Neural cell (in vitro differentiated cells): ENCODE measurements at regions not wholly inside any gene's neighbourhood (a gene's known extent, or its start where the extent isn't known, plus 50 kb on each side); places are given as distances from the start of the nearest gene placed in this dataset.

ENCODE experiments used
- EP300 ChIP-seq: fragments of 450-650 bp; conservative IDR thresholded peaks from 2 replicates; pipeline ENCODE4 v1.6.1; 2014; ENCODE audit warnings: antibody characterized with exemption, mild to moderate bottlenecking, moderate library complexity; ENCODE audit not compliant: poor library complexity, severe bottlenecking
- EZH2 ChIP-seq: fragments of 200-600, 300-800 bp; shearing (Covaris generic), sonication (generic); IDR thresholded peaks from 2 replicates; pipeline ENCODE4 v1.6.1; 2014; ENCODE audit warnings: antibody characterized with exemption, low read length, borderline replicate concordance, mild to moderate bottlenecking; ENCODE audit not compliant: insufficient read depth, poor library complexity, severe bottlenecking
- POLR2AphosphoS5 ChIP-seq: IDR thresholded peaks from 2 replicates; pipeline ENCODE4 v1.6.1; 2012
- REST ChIP-seq: IDR thresholded peaks from 2 replicates; pipeline ENCODE4 v1.6.1; 2012; ENCODE audit warnings: borderline replicate concordance
- TAF1 ChIP-seq: IDR thresholded peaks from 2 replicates; pipeline ENCODE4 v1.6.1; 2012; ENCODE audit warnings: low read depth
- TF ChIP-seq, protein P1 (sequence below): fragments of 450-650 bp; IDR thresholded peaks from 2 replicates; pipeline ENCODE4 v1.5.1; 2014; ENCODE audit warnings: antibody characterized with exemption, mild to moderate bottlenecking, moderate library complexity; ENCODE audit not compliant: poor library complexity, severe bottlenecking

GRCh38 chr2:176902454-176902853 lies 310.1 kb upstream of the HNRNPA3 start:
- TF ChIP-seq, protein P1, sequence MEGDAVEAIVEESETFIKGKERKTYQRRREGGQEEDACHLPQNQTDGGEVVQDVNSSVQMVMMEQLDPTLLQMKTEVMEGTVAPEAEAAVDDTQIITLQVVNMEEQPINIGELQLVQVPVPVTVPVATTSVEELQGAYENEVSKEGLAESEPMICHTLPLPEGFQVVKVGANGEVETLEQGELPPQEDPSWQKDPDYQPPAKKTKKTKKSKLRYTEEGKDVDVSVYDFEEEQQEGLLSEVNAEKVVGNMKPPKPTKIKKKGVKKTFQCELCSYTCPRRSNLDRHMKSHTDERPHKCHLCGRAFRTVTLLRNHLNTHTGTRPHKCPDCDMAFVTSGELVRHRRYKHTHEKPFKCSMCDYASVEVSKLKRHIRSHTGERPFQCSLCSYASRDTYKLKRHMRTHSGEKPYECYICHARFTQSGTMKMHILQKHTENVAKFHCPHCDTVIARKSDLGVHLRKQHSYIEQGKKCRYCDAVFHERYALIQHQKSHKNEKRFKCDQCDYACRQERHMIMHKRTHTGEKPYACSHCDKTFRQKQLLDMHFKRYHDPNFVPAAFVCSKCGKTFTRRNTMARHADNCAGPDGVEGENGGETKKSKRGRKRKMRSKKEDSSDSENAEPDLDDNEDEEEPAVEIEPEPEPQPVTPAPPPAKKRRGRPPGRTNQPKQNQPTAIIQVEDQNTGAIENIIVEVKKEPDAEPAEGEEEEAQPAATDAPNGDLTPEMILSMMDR, result no peak
- TF ChIP-seq EZH2 (no peak), POLR2AphosphoS5 (no peak), EP300 (no peak), TAF1 (no peak), REST (no peak)
